Activated CD8-positive, alpha-beta memory T cell treated with anti-CD3 and anti-CD28 coated beads for 36 hours (primary cell): ENCODE measurements at regions not wholly inside any gene's neighbourhood (a gene's known extent, or its start where the extent isn't known, plus 50 kb on each side); places are given as distances from the start of the nearest gene placed in this dataset.
"Not testable (repeated sequence)": the region's sequence is repeated elsewhere in the genome, so short reads cannot be mapped to it uniquely, and the experiment has no call there.

ENCODE experiments used
- CTCF ChIA-PET: fragments of 350-600 bp; sonication (Branson Sonifier 250); formaldehyde crosslinking; loops from one replicate; lab custom pipeline; 2021; ENCODE audit warnings: antibody characterized with exemption; lab: Charles Lee
- POLR2A ChIA-PET: fragments of 350-600 bp; sonication (Branson Sonifier 250); formaldehyde crosslinking; loops from one replicate; lab custom pipeline; 2021; ENCODE audit warnings: antibody characterized with exemption; lab: Charles Lee

- POLR2A ChIA-PET, CTCF ChIA-PET: not testable (repeated sequence)
Observed at GRCh38 chr12:131469945-131470344, 240.9 kb upstream of the SFSWAP start.

- ChIA-PET POLR2A (no interaction called here), CTCF (no interaction called here)
Observed at GRCh38 chr12:131471271-131471905, 239.5 kb upstream of the SFSWAP start.

- POLR2A ChIA-PET, result no interaction called here
- CTCF ChIA-PET, result no interaction called here
Observed at GRCh38 chr12:131471946-131472732, 238.8 kb upstream of the SFSWAP start.

- POLR2A ChIA-PET, result no interaction called here
- CTCF ChIA-PET, result interaction anchor here (0.6 kb wide), 1 partner anchor 22 kb away, joined by 3 read pairs; no protein-coding TSS in a partner anchor
Observed at GRCh38 chr12:131473261-131473660, 237.6 kb upstream of the SFSWAP start.

GRCh38 chr12:131473741-131474709 lies 236.9 kb upstream of the SFSWAP start:
- CTCF ChIA-PET, result interaction anchor here (0.6 kb wide), 1 partner anchor 23 kb away, joined by 3 read pairs; no protein-coding TSS in a partner anchor
- POLR2A ChIA-PET, result no interaction called here

GRCh38 chr12:131475012-131475411 lies 235.9 kb upstream of the SFSWAP start:
- POLR2A ChIA-PET, CTCF ChIA-PET: not testable (repeated sequence)

GRCh38 chr12:131477613-131478012 lies 233.3 kb upstream of the SFSWAP start:
- ChIA-PET CTCF (no interaction called here), POLR2A (no interaction called here)

- POLR2A ChIA-PET, result no interaction called here
- CTCF ChIA-PET, result no interaction called here
Observed at GRCh38 chr12:131478468-131478867, 232.4 kb upstream of the SFSWAP start.

- ChIA-PET POLR2A (no interaction called here), CTCF (no interaction called here)
Observed at GRCh38 chr12:131482199-131482598, 228.7 kb upstream of the SFSWAP start.

- ChIA-PET CTCF (no interaction called here), POLR2A (no interaction called here)
Observed at GRCh38 chr12:131482686-131483085, 228.2 kb upstream of the SFSWAP start.

GRCh38 chr12:131486451-131487230 lies 224.2 kb upstream of the SFSWAP start:
- POLR2A ChIA-PET, result no interaction called here
- CTCF ChIA-PET, result no interaction called here

- CTCF ChIA-PET, result no interaction called here
- POLR2A ChIA-PET, result no interaction called here
Observed at GRCh38 chr12:131487388-131488124, 223.3 kb upstream of the SFSWAP start.

- POLR2A ChIA-PET, result no interaction called here
- CTCF ChIA-PET, result no interaction called here
Observed at GRCh38 chr12:131489718-131490117, 221.2 kb upstream of the SFSWAP start.

GRCh38 chr12:131491155-131491554 lies 219.7 kb upstream of the SFSWAP start:
- CTCF ChIA-PET, result no interaction called here
- POLR2A ChIA-PET, result no interaction called here

GRCh38 chr12:131491916-131492490 lies 218.9 kb upstream of the SFSWAP start:
- POLR2A ChIA-PET, result no interaction called here
- CTCF ChIA-PET, result no interaction called here

GRCh38 chr12:131493068-131493826 lies 217.6 kb upstream of the SFSWAP start:
- POLR2A ChIA-PET, result no interaction called here
- CTCF ChIA-PET, result no interaction called here

GRCh38 chr12:131494216-131494615 lies 216.7 kb upstream of the SFSWAP start:
- CTCF ChIA-PET, result no interaction called here
- POLR2A ChIA-PET, result no interaction called here
